Caco-2 (cell line): ENCODE measurements at regions not wholly inside any gene's neighbourhood (a gene's known extent, or its start where the extent isn't known, plus 50 kb on each side); places are given as distances from the start of the nearest gene placed in this dataset.

Experiments used
- BruUV-seq: library from RNA; stranded (reverse); fragments of 400-500 nt; replicated peaks from 2 replicates; lab custom pipeline; 2021; lab: Mats Ljungman, UMichigan
- CTCF ChIA-PET: fragments of 300-600 bp; sonication (Branson Sonifier 250); formaldehyde crosslinking; loops from one replicate; lab custom pipeline; 2022; ENCODE audit warnings: antibody characterized with exemption; lab: Charles Lee
- POLR2A ChIA-PET: fragments of 300-600 bp; sonication (Branson Sonifier 250); formaldehyde crosslinking; loops from one replicate; lab custom pipeline; 2022; ENCODE audit warnings: antibody characterized with exemption; lab: Charles Lee
- DNase-seq, 2 experiments: peaks; one replicate each; pipeline versions ENCODE4 v3.0.0 to v3.0.0-alpha.2; 2020 to 2022
- H3K27me3 ChIP-seq: replicated peaks from 2 replicates; pipeline ENCODE4 v1.6.0; 2011; ENCODE audit warnings: low read length; ENCODE audit not compliant: control insufficient read depth, insufficient read depth
- H3K36me3 ChIP-seq: 2 replicates; pipeline ENCODE4 v1.5.1; 2011; ENCODE audit warnings: low read length; ENCODE audit not compliant: control insufficient read depth, insufficient read depth
- H3K4me1 ChIP-seq: fragments of 250-450 bp; sonication (Bioruptor Pico); 2 replicates; pipeline ENCODE4 v1.5.1; 2020; ENCODE audit warnings: mild to moderate bottlenecking
- H3K4me3 ChIP-seq: 2 replicates; pipeline ENCODE4 v1.5.1; 2011; ENCODE audit warnings: low read depth, mild to moderate bottlenecking, control low read depth, low read length
- H3K9me3 ChIP-seq: fragments of 250-450 bp; sonication (Bioruptor Pico); 2 replicates; pipeline ENCODE4 v1.5.1; 2020; ENCODE audit warnings: mild to moderate bottlenecking, moderate library complexity
- H3K27ac Mint-ChIP-seq: one replicate; pipeline ENCODE4 v1.8.0; 2022; ENCODE audit warnings: mixed read lengths; ENCODE audit not compliant: unreplicated experiment
- H3K27me3 Mint-ChIP-seq: one replicate; pipeline ENCODE4 v1.8.0; 2022; ENCODE audit warnings: mixed read lengths; ENCODE audit not compliant: insufficient read depth, unreplicated experiment
- H3K36me3 Mint-ChIP-seq: one replicate; pipeline ENCODE4 v1.8.0; 2022; ENCODE audit warnings: mild to moderate bottlenecking, mixed read lengths; ENCODE audit not compliant: insufficient read depth, unreplicated experiment
- H3K4me1 Mint-ChIP-seq: one replicate; pipeline ENCODE4 v1.8.0; 2022; ENCODE audit warnings: low read depth, mixed read lengths; ENCODE audit not compliant: unreplicated experiment
- H3K4me3 Mint-ChIP-seq: one replicate; pipeline ENCODE4 v1.8.0; 2022; ENCODE audit warnings: mild to moderate bottlenecking, moderate library complexity, mixed read lengths; ENCODE audit not compliant: unreplicated experiment
- H3K9me3 Mint-ChIP-seq: one replicate; pipeline ENCODE4 v1.8.0; 2022; ENCODE audit warnings: mixed read lengths; ENCODE audit not compliant: unreplicated experiment
- intact Hi-C: fragments of 100-400 bp; cut with micrococcal nuclease; formaldehyde crosslinking; loops from one replicate; pipeline ENCODE4 v1.10.0; 2022; ENCODE audit not compliant: unreplicated experiment
- TF ChIP-seq, protein P1 (sequence below), 2 experiments: fragments of 200-600 bp in 1 of 2; IDR thresholded peaks; 1 replicate in 1 of 2; 2 replicates in 1 of 2; pipeline versions ENCODE4 v1.5.1 to v1.8.0; 2011 to 2022; ENCODE audit warnings: antibody characterized with exemption in 1 of 2, control low read depth in 1 of 2, inconsistent platforms in 1 of 2, low read depth in 1 of 2, low read length in 1 of 2, mild to moderate bottlenecking in 1 of 2, moderate library complexity in 1 of 2; ENCODE audit not compliant: insufficient read depth in 1 of 2, severe bottlenecking in 1 of 2, unreplicated experiment in 1 of 2

DNA sequence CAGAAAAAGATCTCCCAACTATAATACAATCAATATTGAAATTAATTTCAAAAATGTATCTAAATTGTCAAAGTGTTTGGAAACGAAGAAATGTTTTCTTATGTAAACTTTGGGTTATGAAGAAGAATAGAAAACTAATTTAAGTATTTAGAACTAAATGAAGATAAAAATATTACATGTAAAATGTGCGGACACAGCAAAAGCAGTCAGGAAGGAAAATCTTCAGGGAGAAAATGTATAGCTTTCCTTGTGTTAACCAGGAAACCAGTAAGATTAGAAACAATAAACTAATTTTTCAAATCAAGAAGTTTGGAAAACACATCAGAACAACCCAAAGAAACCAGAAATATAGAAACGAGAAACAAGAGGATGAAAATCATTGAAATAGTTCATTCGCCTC is 466.5 kb downstream of the BRD1 start:
- H3K4me3 Mint-ChIP-seq = no peak overlapping the region
- CTCF ChIA-PET = no interaction called here
- H3K27me3 Mint-ChIP-seq = peaks cover 38% of the 10 kb centered on the region
- no peaks in the 10 kb centered on the region for H3K4me1 ChIP-seq
- no peaks in the 10 kb centered on the region for H3K4me1 Mint-ChIP-seq
- no peaks in the 10 kb centered on the region for H3K36me3 ChIP-seq
- DNase-seq = no peak
- POLR2A ChIA-PET = no interaction called here
- peaks cover 7% of the 10 kb centered on the region for H3K36me3 Mint-ChIP-seq
- no peak overlapping the region for H3K27ac Mint-ChIP-seq
- no peaks in the 10 kb centered on the region for H3K27me3 ChIP-seq
- intact Hi-C loops = no loop called here
- TF ChIP-seq, protein P1, sequence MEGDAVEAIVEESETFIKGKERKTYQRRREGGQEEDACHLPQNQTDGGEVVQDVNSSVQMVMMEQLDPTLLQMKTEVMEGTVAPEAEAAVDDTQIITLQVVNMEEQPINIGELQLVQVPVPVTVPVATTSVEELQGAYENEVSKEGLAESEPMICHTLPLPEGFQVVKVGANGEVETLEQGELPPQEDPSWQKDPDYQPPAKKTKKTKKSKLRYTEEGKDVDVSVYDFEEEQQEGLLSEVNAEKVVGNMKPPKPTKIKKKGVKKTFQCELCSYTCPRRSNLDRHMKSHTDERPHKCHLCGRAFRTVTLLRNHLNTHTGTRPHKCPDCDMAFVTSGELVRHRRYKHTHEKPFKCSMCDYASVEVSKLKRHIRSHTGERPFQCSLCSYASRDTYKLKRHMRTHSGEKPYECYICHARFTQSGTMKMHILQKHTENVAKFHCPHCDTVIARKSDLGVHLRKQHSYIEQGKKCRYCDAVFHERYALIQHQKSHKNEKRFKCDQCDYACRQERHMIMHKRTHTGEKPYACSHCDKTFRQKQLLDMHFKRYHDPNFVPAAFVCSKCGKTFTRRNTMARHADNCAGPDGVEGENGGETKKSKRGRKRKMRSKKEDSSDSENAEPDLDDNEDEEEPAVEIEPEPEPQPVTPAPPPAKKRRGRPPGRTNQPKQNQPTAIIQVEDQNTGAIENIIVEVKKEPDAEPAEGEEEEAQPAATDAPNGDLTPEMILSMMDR (IDR thresholded peaks at IDR 0.05; ENCODE audit: insufficient read depth in 1 of 2, low read depth in 1 of 2, low read length in 1 of 2, severe bottlenecking in 1 of 2, unreplicated experiment in 1 of 2) = no peak
- H3K4me3 ChIP-seq = no peak overlapping the region
- no peaks in the 10 kb centered on the region for H3K9me3 Mint-ChIP-seq
- BruUV-seq = no TSS peak
- H3K9me3 ChIP-seq = no peaks in the 10 kb centered on the region

DNA sequence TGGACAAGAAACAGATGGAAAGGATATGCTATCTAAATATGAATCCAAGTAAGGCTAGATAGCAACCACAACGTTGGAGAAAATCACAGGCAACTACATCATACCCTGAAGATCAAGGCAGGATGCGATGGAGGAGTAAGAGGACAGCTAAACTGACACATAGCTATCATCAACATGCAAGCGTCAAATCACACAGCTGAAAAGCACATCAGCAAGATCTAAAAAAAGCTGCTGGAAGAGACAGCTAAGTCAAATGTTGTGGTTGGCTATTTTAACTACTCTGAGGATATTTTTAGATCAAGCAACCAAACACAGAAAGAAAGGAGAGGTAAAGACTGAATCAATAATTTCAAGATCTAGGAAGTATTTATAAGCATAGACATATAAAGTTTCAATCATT is 466.9 kb downstream of the BRD1 start:
- Histone ChIP-seq H3K36me3 (no peaks in the 10 kb centered on the region), H3K4me3 (no peak overlapping the region), H3K27me3 (no peaks in the 10 kb centered on the region), H3K4me1 (no peaks in the 10 kb centered on the region), H3K9me3 (no peaks in the 10 kb centered on the region)
- ChIA-PET POLR2A (no interaction called here), CTCF (no interaction called here)
- intact Hi-C loops = no loop called here
- H3K4me3 Mint-ChIP-seq = no peak overlapping the region
- TF ChIP-seq, protein P1 (IDR thresholded peaks at IDR 0.05; ENCODE audit: insufficient read depth in 1 of 2, low read depth in 1 of 2, low read length in 1 of 2, severe bottlenecking in 1 of 2, unreplicated experiment in 1 of 2) = no peak
- no TSS peak for BruUV-seq
- peaks cover 4% of the 10 kb centered on the region for H3K36me3 Mint-ChIP-seq
- H3K9me3 Mint-ChIP-seq = no peaks in the 10 kb centered on the region
- peaks cover 36% of the 10 kb centered on the region for H3K27me3 Mint-ChIP-seq
- no peaks in the 10 kb centered on the region for H3K4me1 Mint-ChIP-seq
- no peak overlapping the region for H3K27ac Mint-ChIP-seq
- DNase-seq = no peak

DNA sequence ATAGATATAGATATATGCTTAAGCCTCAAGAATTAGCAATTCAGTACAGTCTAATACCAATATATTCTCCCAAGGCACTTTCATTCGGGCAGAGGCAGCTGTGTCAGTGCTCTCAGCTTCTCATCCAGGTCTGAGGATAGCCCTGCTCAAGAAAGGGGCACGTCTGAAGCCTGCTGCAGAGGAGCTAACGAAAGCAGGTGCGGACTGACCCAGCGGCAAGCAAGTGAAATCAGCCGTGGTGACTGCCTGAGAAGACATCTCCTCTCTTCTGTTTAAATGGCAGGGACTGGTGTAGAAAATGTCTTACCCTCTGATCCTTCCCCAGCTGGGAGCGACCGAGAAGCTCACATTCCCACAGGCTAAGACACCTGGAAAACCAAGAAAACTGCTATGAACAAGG is 468.6 kb downstream of the BRD1 start:
- H3K27ac Mint-ChIP-seq = no peak overlapping the region

More for the DNA sequence above, 468.6 kb downstream of the BRD1 start:
- Histone ChIP-seq H3K9me3 (no peaks in the 10 kb centered on the region), H3K36me3 (no peaks in the 10 kb centered on the region), H3K27me3 (no peaks in the 10 kb centered on the region), H3K4me3 (no peak overlapping the region), H3K4me1 (no peaks in the 10 kb centered on the region)
- H3K36me3 Mint-ChIP-seq = no peaks in the 10 kb centered on the region
- no peaks in the 10 kb centered on the region for H3K4me1 Mint-ChIP-seq
- no TSS peak for BruUV-seq
- DNase-seq = no peak
- intact Hi-C loops = no loop called here
- no peaks in the 10 kb centered on the region for H3K9me3 Mint-ChIP-seq
- TF ChIP-seq, protein P1 (IDR thresholded peaks at IDR 0.05; ENCODE audit: insufficient read depth in 1 of 2, low read depth in 1 of 2, low read length in 1 of 2, severe bottlenecking in 1 of 2, unreplicated experiment in 1 of 2) = no peak
- H3K4me3 Mint-ChIP-seq = no peak overlapping the region
- CTCF ChIA-PET = no interaction called here
- H3K27me3 Mint-ChIP-seq = peaks cover 36% of the 10 kb centered on the region
- POLR2A ChIA-PET = no interaction called here
